GM13977 (cell line): ENCODE measurements at regions not wholly inside any gene's neighbourhood (a gene's known extent, or its start where the extent isn't known, plus 50 kb on each side); places are given as distances from the start of the nearest gene placed in this dataset.

Experiments
- DNase-seq: peaks from one replicate; pipeline ENCODE4 v3.0.0; 2012; ENCODE audit warnings: low spot score
- in situ Hi-C: fragments of 300-500 bp; cut with MboI; formaldehyde crosslinking; loops from one replicate; pipeline ENCODE4 v1.12.0; 2022; ENCODE audit warnings: low sequenced_read_pairs, low pct_unique_long_range_greater_than_20kb, mixed read lengths, inconsistent platforms; ENCODE audit not compliant: unreplicated experiment
- TF ChIP-seq, protein P1 (sequence below): IDR thresholded peaks from 2 replicates; pipeline ENCODE4 v1.5.1; 2012; ENCODE audit warnings: mild to moderate bottlenecking, control low read depth; ENCODE audit not compliant: insufficient read depth; ENCODE audit errors: extremely low read depth, missing control alignments

DNA sequence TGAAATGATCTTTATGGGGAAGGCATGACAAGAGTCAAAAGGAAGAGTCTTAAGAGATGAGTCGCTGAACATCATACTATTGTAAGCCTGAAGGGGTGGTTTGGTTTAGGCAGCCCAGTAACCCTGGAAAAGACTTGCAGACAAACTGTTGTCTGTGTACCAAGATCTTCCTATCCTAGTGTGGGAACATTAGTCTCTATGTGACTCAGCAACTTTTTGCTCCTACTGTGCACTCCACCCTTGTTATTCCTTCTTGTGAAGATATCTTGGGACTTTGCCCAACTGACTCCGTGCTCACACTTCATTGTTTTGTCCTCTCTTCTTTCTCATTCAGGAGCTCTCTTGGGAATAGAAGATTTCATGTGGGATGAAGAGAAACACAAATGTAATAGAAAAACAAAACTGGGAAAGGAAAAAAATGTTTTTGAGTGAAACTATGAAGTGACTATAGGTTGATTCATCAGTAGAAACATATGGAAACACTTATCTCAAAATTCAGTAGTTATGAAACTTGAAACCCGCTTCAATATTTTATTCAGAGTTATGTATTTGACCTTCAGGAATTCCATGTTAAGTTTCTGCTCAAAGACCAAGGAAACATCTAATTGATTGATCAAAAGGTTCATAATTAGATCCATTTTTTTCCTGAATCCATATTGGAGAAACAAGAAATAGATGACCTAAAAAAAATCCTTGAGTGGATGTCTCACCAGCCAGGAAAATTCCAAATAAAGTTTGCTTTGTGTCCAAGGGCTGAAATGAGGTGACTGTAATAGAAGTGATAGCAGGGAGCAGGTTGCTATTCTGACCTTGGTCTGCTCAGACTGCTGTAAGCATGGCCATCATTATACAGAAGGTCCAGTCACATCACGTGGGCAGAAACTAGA is 67.2 kb downstream of the BTG1 start:
- no peak for DNase-seq
- in situ Hi-C loops = no loop called here
- TF ChIP-seq, protein P1, sequence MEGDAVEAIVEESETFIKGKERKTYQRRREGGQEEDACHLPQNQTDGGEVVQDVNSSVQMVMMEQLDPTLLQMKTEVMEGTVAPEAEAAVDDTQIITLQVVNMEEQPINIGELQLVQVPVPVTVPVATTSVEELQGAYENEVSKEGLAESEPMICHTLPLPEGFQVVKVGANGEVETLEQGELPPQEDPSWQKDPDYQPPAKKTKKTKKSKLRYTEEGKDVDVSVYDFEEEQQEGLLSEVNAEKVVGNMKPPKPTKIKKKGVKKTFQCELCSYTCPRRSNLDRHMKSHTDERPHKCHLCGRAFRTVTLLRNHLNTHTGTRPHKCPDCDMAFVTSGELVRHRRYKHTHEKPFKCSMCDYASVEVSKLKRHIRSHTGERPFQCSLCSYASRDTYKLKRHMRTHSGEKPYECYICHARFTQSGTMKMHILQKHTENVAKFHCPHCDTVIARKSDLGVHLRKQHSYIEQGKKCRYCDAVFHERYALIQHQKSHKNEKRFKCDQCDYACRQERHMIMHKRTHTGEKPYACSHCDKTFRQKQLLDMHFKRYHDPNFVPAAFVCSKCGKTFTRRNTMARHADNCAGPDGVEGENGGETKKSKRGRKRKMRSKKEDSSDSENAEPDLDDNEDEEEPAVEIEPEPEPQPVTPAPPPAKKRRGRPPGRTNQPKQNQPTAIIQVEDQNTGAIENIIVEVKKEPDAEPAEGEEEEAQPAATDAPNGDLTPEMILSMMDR = no peak

DNA sequence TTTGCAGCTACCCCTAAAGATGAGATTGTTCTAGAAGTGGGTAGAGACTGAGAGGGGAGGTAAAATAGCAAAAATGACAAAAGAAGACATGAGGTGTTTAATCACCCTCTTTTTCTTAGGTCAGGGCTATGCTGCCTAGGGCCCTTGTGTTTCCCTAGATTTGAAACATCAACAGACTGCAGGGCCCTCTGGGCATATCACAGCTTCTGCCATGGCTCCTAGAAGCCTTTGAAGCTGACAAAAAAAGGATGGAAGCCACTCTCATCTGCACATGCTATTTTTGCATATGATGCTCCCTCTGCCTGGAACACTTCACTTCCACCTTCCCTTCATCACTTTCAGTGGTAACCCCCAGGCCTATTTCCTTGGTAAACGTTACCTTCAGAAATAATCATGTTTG is 68.1 kb downstream of the BTG1 start:
- no peak for DNase-seq
- in situ Hi-C loops = no loop called here
- TF ChIP-seq, protein P1 = no peak

DNA sequence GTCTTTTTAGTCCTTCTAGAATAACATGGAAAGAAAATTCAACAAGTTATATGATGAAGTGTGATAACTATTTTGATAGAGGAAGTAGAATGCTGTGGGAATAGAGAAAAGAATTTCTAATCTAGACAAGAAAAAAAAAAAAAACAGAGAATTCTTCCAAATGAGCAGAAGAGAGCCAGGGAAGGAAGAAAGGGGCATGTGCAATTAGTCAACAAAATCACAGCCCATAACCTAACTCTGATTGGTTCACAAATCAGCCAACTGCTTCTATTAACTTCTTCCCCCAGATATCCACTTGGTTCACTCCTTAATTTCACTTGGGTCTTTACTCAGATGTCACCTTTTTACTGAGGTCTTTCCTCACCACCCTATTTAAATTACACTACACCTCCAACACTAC is 69.5 kb downstream of the BTG1 start:
- TF ChIP-seq, protein P1 = no peak
- in situ Hi-C loops = no loop called here
- no peak for DNase-seq

DNA sequence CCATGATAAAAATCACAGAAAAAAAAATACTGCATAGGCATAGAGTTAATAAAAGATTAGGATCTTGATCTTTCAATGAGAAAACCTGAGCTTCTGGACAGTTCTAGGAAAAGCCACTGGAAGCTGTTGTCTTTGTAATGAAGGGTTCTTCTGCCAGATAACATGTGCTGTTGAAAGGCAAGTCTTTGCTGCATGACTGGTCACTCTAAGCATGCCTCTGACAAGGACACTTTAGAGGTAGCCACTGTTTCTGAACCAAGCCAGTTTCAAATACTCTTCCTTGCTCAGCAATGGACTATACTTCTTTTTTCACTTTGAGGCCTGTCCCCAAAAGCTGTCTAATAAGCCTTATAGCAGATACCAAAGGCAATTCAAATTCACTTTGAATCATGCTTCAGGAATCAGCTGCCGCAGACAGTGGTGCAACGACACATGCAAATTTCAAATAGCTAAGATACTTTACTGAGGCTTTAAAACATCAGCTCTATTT is 70.2 kb downstream of the BTG1 start:
- peak; percentile 23 for DNase-seq
- in situ Hi-C loops = no loop called here
- TF ChIP-seq, protein P1 = no peak

DNA sequence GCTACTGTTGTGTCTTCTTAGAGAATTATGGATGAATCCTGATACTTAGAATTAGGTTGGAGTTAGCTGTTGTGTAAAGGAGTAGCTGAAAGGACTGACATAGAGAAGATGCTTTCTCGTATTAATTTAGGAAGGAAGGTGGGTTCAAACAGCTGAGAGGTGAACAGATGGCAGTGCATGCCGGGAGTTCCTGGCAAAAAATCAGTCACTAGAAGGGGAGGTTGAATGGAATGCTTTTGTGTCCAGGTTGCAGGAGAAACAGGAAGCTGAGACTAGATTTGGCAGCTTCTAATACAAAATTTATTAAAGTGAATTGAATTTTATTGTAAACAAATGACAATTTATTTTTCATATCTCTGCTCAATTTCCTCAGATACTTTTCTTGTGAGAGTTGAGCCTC is 70.8 kb downstream of the BTG1 start:
- in situ Hi-C loops = no loop called here
- TF ChIP-seq, protein P1 = no peak
- no peak for DNase-seq

DNA sequence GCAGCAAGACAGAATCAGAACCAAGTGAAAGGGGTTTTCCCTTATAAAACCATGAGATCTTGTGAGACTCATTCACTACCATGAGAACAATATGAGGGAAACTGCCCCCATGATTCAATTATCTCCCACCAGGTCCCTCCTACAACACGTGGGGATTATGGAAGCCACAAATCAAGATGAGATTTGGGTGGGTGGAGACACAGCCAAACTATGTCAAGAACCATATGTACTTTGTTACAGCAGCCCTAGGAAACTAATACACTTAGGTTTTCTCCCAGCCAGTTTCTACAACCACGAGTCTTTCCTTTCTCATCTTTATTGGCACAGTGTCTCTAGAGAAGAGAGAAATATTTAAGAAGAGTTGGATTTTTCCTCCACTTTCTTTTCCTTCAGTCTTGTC is 72.6 kb downstream of the BTG1 start:
- in situ Hi-C loops = no loop called here
- TF ChIP-seq, protein P1 = no peak
- no peak for DNase-seq
